ENCODE measurements at regions not wholly inside any gene's neighbourhood (a gene's known extent, or its start where the extent isn't known, plus 50 kb on each side); places are given as distances from the start of the nearest gene placed in this dataset.

DNA sequence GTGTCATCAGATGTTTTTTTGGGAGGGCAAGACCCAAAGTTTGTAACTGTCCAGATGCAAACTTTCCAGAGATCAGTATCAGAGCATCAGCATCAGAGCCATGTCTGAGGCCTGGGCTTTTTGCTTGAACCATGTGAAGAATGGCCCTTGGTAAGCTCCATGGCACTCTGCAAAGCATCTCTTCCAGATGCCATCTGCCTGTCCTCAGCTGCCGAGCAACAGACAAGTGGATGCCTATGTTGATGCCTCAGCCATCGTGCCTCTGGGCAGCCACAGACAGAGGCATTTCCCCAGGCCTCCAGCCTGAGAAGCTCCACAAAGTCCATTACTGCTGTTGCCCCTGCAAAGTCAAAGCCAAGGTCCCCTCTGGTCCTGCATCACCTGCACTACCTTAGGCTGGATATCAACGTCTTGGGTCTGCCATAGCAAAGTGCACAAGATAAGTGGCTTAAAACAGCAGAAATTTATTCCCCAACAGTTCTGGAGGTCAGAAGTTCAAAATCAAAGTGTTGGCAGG, 670.2 kb upstream of the MKI67 start:
- no peak overlapping the region for H3K4me3 ChIP-seq (ENCODE audit: low read length)
- DNase-seq (ENCODE audit: low read depth), result no peak
- TF ChIP-seq, protein P1, sequence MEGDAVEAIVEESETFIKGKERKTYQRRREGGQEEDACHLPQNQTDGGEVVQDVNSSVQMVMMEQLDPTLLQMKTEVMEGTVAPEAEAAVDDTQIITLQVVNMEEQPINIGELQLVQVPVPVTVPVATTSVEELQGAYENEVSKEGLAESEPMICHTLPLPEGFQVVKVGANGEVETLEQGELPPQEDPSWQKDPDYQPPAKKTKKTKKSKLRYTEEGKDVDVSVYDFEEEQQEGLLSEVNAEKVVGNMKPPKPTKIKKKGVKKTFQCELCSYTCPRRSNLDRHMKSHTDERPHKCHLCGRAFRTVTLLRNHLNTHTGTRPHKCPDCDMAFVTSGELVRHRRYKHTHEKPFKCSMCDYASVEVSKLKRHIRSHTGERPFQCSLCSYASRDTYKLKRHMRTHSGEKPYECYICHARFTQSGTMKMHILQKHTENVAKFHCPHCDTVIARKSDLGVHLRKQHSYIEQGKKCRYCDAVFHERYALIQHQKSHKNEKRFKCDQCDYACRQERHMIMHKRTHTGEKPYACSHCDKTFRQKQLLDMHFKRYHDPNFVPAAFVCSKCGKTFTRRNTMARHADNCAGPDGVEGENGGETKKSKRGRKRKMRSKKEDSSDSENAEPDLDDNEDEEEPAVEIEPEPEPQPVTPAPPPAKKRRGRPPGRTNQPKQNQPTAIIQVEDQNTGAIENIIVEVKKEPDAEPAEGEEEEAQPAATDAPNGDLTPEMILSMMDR (IDR thresholded peaks at IDR 0.05; ENCODE audit: insufficient read depth, low read depth, low read length, missing control alignments), result no peak

DNA sequence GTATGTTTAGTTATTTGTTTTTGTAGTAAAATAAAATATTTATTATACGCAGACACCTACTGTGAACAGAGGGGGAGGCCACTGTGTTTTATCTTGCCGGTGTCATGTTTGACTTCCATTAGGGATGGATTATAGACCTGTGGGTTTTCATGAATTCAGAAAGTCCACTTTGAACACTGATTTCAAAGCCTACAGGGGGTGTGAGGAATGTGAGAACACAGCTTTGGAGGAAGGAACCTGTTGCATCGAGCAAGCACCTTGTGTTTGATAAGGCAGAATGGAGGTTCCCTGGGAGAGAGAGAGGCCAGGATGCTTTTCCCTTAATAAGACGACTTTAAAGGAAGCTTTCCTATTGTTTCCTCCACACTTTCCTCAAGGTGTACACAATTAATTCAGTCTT, 665.0 kb upstream of the MGMT start:
- DNase-seq (ENCODE audit: low read depth), result no peak
- H3K4me3 ChIP-seq (ENCODE audit: low read length), result no peak overlapping the region
- TF ChIP-seq, protein P1 (IDR thresholded peaks at IDR 0.05; ENCODE audit: insufficient read depth, low read depth, low read length, missing control alignments), result no peak

DNA sequence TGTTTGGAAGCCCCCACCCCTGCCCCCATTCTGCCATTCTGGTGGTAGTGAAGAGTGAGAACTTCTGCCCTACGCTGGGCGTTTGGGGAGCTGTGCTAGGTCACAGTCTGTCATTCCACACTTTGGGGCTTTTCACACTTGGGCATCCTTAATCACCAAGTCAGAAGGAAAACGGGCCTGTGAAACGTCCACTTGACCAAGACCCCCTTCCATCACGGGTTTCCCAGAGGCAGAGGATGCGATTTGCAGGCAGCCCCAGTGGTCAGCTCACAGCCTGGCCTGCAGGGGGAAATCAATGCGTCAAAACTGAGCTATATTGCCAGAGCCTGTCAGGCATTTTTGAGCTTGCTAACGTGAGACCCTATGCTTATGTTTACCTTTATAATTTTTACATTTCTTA, 663.3 kb upstream of the MGMT start:
- no peak overlapping the region for H3K4me3 ChIP-seq (ENCODE audit: low read length)
- TF ChIP-seq, protein P1 (IDR thresholded peaks at IDR 0.05; ENCODE audit: insufficient read depth, low read depth, low read length, missing control alignments), result no peak
- DNase-seq (ENCODE audit: low read depth), result no peak

DNA sequence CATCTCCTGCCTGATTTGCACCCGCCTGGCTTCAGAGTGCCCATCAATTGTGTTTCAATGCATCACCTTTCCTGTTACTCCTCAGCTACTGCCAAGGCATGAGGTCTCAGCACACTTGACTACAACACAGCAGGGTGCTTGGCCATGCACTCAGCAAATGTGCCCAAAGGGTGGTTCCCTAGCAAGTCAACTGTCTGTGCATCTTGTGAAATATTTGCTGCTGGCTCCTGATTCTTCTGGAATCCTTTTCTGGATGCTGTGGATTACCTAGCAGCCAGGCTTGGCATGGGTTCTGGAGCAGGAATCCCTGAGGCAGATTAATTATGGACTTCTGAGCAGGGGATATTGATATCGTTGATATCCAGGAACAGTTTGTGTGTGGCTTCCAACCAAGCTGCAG, 662.6 kb upstream of the MGMT start:
- no peak for DNase-seq (ENCODE audit: low read depth)
- no peak overlapping the region for H3K4me3 ChIP-seq (ENCODE audit: low read length)

DNA sequence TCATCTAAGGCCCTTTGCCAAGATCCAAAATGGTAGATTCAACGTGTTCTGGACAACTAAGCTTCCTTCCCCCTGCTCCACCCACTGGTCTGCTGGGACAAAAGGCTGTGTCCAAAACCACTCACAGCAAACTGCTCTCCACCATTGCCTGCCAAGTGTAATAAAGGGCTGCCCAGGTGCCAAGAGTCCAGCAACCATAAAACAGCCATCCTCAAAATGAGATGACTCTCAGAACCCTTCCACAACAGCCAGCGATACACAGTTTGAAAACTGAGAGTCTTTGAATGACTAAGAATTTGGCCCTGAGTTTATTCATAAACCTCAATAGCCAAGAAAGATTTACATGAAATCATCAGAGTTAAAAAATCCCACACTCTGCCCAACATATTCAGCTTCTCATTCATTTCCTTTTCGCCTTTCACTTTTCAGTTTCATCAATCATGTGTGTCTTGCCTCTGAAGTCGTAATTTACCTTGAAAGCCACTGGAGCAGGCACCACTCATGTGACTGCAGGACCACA, 658.1 kb upstream of the MGMT start:
- no peak overlapping the region for H3K4me3 ChIP-seq (ENCODE audit: low read length)
- TF ChIP-seq, protein P1 (IDR thresholded peaks at IDR 0.05; ENCODE audit: insufficient read depth, low read depth, low read length, missing control alignments), result no peak
- DNase-seq (ENCODE audit: low read depth), result no peak

More for the DNA sequence above, 662.6 kb upstream of the MGMT start:
- TF ChIP-seq, protein P1 (IDR thresholded peaks at IDR 0.05; ENCODE audit: insufficient read depth, low read depth, low read length, missing control alignments), result no peak

DNA sequence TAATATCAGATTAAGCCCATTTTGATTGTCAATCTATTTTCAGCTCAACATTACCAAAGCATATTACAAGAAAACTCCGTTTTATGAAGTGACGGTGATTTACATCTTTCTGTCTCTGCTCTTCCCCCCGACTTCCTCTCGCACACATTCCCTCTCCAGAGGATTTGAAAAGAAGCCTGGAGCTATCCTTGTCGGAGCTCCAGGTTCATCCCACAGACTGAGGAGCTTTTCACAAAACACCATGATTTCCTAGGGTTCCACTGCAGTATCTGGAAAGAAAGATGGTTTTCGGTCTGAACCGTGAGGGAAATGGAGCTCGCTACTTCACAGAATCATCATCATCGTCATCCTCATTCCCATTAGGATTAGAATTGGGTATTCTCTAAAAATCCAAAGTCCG, 655.5 kb upstream of the MGMT start:
- TF ChIP-seq, protein P1 (IDR thresholded peaks at IDR 0.05; ENCODE audit: insufficient read depth, low read depth, low read length, missing control alignments), result no peak
- no peak for DNase-seq (ENCODE audit: low read depth)
- H3K4me3 ChIP-seq (ENCODE audit: low read length), result no peak overlapping the region

DNA sequence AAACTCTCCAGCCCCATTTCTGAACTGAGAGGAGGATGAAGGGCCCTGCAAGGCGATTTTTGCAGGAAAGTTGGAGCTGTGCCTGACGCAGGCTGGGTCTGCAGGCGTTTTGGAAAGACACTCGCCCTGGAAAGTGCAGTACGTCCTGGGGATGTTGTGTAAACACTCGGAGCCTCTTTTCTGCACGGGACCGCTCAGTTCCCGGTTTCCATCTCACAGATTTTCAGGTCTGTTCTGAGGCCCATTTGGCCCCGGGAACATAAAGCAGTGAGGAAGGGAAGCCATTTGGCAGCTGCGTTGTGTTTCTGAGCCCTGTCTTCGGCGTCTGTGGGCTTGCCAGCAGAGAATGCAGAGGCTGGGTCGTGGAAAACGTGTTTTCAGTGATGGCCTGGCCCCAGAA, 655.0 kb upstream of the MGMT start:
- no peak for DNase-seq (ENCODE audit: low read depth)
- H3K4me3 ChIP-seq (ENCODE audit: low read length), result no peak overlapping the region
- TF ChIP-seq, protein P1 (IDR thresholded peaks at IDR 0.05; ENCODE audit: insufficient read depth, low read depth, low read length, missing control alignments), result no peak

All from epithelial cell of esophagus (primary cell).